Suprapubic skin (tissue), 4 donors: ENCODE measurements at regions not wholly inside any gene's neighbourhood (a gene's known extent, or its start where the extent isn't known, plus 50 kb on each side); places are given as distances from the start of the nearest gene placed in this dataset.
"Not testable (repeated sequence)": the region's sequence is repeated elsewhere in the genome, so short reads cannot be mapped to it uniquely, and the experiment has no call there.

Experiments
- DNase-seq, 2 donors: peaks; one replicate each; pipeline ENCODE4 v3.0.0-alpha.2; 2019; ENCODE audit warnings: low spot score in 2 of 2
- H3K27ac ChIP-seq: fragments of 200-600 bp; sonication (generic); one replicate; pipeline ENCODE4 v1.5.1; 2019
- H3K27me3 ChIP-seq: fragments of 200-600 bp; sonication (generic); one replicate; pipeline ENCODE4 v1.5.1; 2019
- H3K36me3 ChIP-seq: fragments of 200-600 bp; sonication (generic); one replicate; pipeline ENCODE4 v1.5.1; 2019
- H3K4me1 ChIP-seq: fragments of 200-600 bp; sonication (generic); one replicate; pipeline ENCODE4 v1.5.1; 2019
- H3K4me3 ChIP-seq: fragments of 200-600 bp; sonication (generic); one replicate; pipeline ENCODE4 v1.5.1; 2019; ENCODE audit warnings: mild to moderate bottlenecking
- H3K9me3 ChIP-seq: fragments of 200-600 bp; sonication (generic); one replicate; pipeline ENCODE4 v1.5.1; 2019
- EP300 ChIP-seq: sonication (generic); formaldehyde crosslinking; IDR thresholded peaks from one replicate; pipeline ENCODE4 v1.6.1; 2017; ENCODE audit warnings: antibody characterized with exemption
- POLR2A ChIP-seq, 2 donors: fragments of 450-650 bp; IDR thresholded peaks; one replicate each; pipeline ENCODE4 v1.6.1; 2017; ENCODE audit warnings: antibody characterized with exemption in 2 of 2, mild to moderate bottlenecking in 2 of 2, moderate library complexity in 2 of 2
- POLR2AphosphoS5 ChIP-seq, 3 donors: sonication (generic); formaldehyde crosslinking; IDR thresholded peaks; one replicate each; pipeline ENCODE4 v1.6.1; 2017; ENCODE audit warnings: antibody characterized with exemption in 3 of 3
- WGBS: methylation state at CpG from one replicate; pipeline ENCODE4 v1.1.5; 2018; 5-methylcytosine and 5-hydroxymethylcytosine counted together
- TF ChIP-seq, protein P1 (sequence below), 2 donors: fragments of 200-600 bp in 1 of 2; fragments of 450-650 bp in 1 of 2; sonication (generic) in 1 of 2; IDR thresholded peaks; one replicate each; pipeline ENCODE4 v1.5.1; 2016 to 2019; ENCODE audit warnings: antibody characterized with exemption in 2 of 2, mild to moderate bottlenecking in 1 of 2, moderate library complexity in 1 of 2

GRCh38 chr11:109514313-109515018 is 92.5 kb downstream of the C11orf87 start:
- TF ChIP-seq EP300 (no peak), POLR2A (IDR thresholded peaks at IDR 0.05) (no peak), POLR2AphosphoS5 (IDR thresholded peaks at IDR 0.05) (no peak)
- TF ChIP-seq, protein P1, sequence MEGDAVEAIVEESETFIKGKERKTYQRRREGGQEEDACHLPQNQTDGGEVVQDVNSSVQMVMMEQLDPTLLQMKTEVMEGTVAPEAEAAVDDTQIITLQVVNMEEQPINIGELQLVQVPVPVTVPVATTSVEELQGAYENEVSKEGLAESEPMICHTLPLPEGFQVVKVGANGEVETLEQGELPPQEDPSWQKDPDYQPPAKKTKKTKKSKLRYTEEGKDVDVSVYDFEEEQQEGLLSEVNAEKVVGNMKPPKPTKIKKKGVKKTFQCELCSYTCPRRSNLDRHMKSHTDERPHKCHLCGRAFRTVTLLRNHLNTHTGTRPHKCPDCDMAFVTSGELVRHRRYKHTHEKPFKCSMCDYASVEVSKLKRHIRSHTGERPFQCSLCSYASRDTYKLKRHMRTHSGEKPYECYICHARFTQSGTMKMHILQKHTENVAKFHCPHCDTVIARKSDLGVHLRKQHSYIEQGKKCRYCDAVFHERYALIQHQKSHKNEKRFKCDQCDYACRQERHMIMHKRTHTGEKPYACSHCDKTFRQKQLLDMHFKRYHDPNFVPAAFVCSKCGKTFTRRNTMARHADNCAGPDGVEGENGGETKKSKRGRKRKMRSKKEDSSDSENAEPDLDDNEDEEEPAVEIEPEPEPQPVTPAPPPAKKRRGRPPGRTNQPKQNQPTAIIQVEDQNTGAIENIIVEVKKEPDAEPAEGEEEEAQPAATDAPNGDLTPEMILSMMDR (IDR thresholded peaks at IDR 0.05), result no peak
- WGBS, result 77% methylated on average over 2 of the region's 2 CpGs
- no peak for DNase-seq

DNA sequence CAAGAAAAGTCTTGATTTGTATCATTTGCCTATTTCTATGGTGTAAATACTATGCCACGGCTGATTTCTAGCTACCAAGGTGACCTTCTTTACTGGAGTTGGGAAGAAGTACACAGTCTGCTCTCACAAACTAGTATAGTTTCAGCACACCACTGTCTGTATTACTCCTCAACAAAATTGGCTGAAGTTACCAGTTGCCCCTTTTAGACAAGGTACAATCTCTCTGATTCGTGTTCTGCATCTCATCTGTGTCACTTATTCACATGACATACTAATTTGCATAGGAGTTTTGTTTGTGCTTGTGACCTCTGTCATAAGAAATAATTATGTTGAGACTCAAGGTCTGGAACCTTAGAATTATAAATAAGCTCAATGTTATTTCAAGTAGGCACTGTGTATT is 97.3 kb downstream of the C11orf87 start:
- H3K36me3 ChIP-seq, result no peaks in the 10 kb centered on the region
- H3K4me1 ChIP-seq, result no peaks in the 10 kb centered on the region

More at GRCh38 chr11:109514313-109515018, 92.5 kb downstream of the C11orf87 start:
- no peak overlapping the region for H3K27ac ChIP-seq
- H3K4me3 ChIP-seq, result no peak overlapping the region
- no peaks in the 10 kb centered on the region for H3K4me1 ChIP-seq
- no peaks in the 10 kb centered on the region for H3K36me3 ChIP-seq
- no peaks in the 10 kb centered on the region for H3K27me3 ChIP-seq
- H3K9me3 ChIP-seq, result no peaks in the 10 kb centered on the region

GRCh38 chr11:109521571-109522086 is 99.6 kb downstream of the C11orf87 start:
- H3K27ac ChIP-seq, result no peak overlapping the region

More for the DNA sequence above, 97.3 kb downstream of the C11orf87 start:
- Histone ChIP-seq H3K27me3 (no peaks in the 10 kb centered on the region), H3K4me3 (no peak overlapping the region), H3K9me3 (no peaks in the 10 kb centered on the region), H3K27ac (no peak overlapping the region)
- DNase-seq, result no peak
- WGBS, result 90% methylated on average over 2 of the region's 2 CpGs
- no peak for TF ChIP-seq POLR2A (IDR thresholded peaks at IDR 0.05)
- TF ChIP-seq, protein P1 (IDR thresholded peaks at IDR 0.05), result no peak
- TF ChIP-seq POLR2AphosphoS5 (IDR thresholded peaks at IDR 0.05), result no peak

DNA sequence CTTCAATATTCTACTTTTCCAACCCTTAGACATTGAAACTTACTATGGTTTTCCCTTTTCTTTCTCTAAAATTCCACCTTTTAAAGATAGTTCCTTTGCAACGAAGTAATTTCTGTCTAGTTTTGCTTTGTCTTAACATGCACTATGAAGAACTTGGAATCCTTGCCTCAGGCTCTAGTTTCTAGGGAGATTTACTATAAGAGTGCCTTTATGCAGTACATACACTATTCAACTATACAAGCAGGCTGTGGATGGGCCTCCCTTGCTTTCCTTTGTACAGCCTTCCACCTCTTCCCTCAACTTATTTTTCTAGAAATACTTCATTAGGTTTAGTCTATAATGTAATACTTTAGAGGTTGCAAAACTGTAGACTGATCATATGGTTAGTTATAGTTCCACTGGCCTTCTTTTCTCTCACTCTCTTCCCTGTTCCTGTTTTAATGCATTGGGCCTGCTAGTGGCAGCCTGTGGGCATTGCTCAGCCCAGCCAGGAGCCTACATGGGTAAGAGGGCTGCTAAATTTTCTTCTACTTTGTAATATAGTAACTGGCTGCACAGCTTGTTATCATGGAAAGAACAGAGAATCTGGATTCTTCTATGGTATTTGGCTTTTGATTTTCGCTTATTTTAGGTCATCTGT is 100.2 kb downstream of the C11orf87 start:
- no peak for DNase-seq
- Histone ChIP-seq H3K9me3 (no peaks in the 10 kb centered on the region), H3K27me3 (no peaks in the 10 kb centered on the region), H3K27ac (no peak overlapping the region), H3K4me3 (no peak overlapping the region), H3K4me1 (no peaks in the 10 kb centered on the region), H3K36me3 (no peaks in the 10 kb centered on the region)
- WGBS, result 58% methylated on average over 2 of the region's 2 CpGs
- TF ChIP-seq EP300, result no peak
- TF ChIP-seq, protein P1 (IDR thresholded peaks at IDR 0.05), result no peak
- no peak for TF ChIP-seq POLR2AphosphoS5 (IDR thresholded peaks at IDR 0.05)
- TF ChIP-seq POLR2A (IDR thresholded peaks at IDR 0.05), result no peak

More at GRCh38 chr11:109521571-109522086, 99.6 kb downstream of the C11orf87 start:
- Histone ChIP-seq H3K36me3 (no peaks in the 10 kb centered on the region), H3K27me3 (no peaks in the 10 kb centered on the region), H3K9me3 (no peaks in the 10 kb centered on the region), H3K4me3 (no peak overlapping the region), H3K4me1 (no peaks in the 10 kb centered on the region)
- TF ChIP-seq, protein P1 (IDR thresholded peaks at IDR 0.05), result no peak
- TF ChIP-seq EP300 (no peak), POLR2A (IDR thresholded peaks at IDR 0.05) (no peak), POLR2AphosphoS5 (IDR thresholded peaks at IDR 0.05) (no peak)
- 64% methylated on average over 1 of the region's 1 CpG for WGBS
- DNase-seq, result no peak

- H3K27me3 ChIP-seq, H3K4me1 ChIP-seq, H3K27ac ChIP-seq, H3K36me3 ChIP-seq, DNase-seq, H3K9me3 ChIP-seq, H3K4me3 ChIP-seq: not testable (repeated sequence)
- 94% methylated on average over 7 of the region's 7 CpGs for WGBS
Observed at GRCh38 chr11:109525636-109526035, 103.6 kb downstream of the C11orf87 start.
